ENCODE measurements at regions not wholly inside any gene's neighbourhood (a gene's known extent, or its start where the extent isn't known, plus 50 kb on each side); places are given as distances from the start of the nearest gene placed in this dataset.

DNA sequence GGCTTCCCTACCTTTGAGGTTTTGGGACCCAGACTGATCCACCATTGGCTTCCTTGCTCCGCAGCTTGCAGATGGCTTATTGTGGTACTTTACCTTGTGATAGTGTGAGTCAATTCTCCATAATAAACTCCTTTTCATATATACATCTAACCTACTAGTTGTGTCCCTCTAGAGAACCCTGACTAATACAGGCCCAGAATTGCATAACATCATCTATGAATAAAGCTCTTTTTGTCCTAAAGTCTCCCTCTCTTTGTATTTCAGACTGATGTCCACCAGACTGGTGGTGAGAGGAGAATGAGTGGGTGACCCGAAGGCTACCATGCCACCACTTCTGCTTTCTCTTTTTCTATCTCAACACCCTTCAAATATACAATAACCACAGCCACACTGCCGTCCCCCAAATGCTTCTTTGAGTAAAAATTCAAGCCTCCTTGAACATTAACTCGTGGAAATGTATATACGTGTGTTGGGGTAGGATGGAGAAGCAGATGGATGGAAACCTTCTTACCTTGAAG, 265.7 kb downstream of the PTBP2 start:
- TF ChIP-seq, protein P1, sequence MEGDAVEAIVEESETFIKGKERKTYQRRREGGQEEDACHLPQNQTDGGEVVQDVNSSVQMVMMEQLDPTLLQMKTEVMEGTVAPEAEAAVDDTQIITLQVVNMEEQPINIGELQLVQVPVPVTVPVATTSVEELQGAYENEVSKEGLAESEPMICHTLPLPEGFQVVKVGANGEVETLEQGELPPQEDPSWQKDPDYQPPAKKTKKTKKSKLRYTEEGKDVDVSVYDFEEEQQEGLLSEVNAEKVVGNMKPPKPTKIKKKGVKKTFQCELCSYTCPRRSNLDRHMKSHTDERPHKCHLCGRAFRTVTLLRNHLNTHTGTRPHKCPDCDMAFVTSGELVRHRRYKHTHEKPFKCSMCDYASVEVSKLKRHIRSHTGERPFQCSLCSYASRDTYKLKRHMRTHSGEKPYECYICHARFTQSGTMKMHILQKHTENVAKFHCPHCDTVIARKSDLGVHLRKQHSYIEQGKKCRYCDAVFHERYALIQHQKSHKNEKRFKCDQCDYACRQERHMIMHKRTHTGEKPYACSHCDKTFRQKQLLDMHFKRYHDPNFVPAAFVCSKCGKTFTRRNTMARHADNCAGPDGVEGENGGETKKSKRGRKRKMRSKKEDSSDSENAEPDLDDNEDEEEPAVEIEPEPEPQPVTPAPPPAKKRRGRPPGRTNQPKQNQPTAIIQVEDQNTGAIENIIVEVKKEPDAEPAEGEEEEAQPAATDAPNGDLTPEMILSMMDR (IDR thresholded peaks at IDR 0.05) = no peak
- TF ChIP-seq POLR2A (IDR thresholded peaks at IDR 0.05) = no peak

Measured in breast epithelium (tissue), 3 donors.